Kidney epithelial cell (primary cell): ENCODE measurements at regions not wholly inside any gene's neighbourhood (a gene's known extent, or its start where the extent isn't known, plus 50 kb on each side); places are given as distances from the start of the nearest gene placed in this dataset.
"Not testable (repeated sequence)": the region's sequence is repeated elsewhere in the genome, so short reads cannot be mapped to it uniquely, and the experiment has no call there.

Experiments
- DNase-seq: peaks from one replicate; pipeline ENCODE4 v3.0.0-alpha.2; 2010; ENCODE audit warnings: low read depth
- H3K27me3 ChIP-seq: 2 replicates; pipeline ENCODE4 v1.6.0; 2011; ENCODE audit warnings: low read length; ENCODE audit not compliant: control insufficient read depth, insufficient read depth
- H3K36me3 ChIP-seq: 2 replicates; pipeline ENCODE4 v1.5.1; 2011; ENCODE audit warnings: low read length; ENCODE audit not compliant: control insufficient read depth, insufficient read depth
- H3K4me3 ChIP-seq: 2 replicates; pipeline ENCODE4 v1.5.1; 2011; ENCODE audit warnings: low read depth, mild to moderate bottlenecking, control low read depth, low read length
- CTCF ChIP-seq: IDR thresholded peaks from 2 replicates; pipeline ENCODE4 v1.5.1; 2011; ENCODE audit warnings: mild to moderate bottlenecking, moderate library complexity, low read length, control low read depth, inconsistent platforms; ENCODE audit not compliant: insufficient read depth, poor library complexity, severe bottlenecking

GRCh38 chr12:95380997-95381786 lies 92.8 kb upstream of the METAP2 start:
- DNase-seq: no peak
- H3K4me3 ChIP-seq: no peak overlapping the region
- no peaks in the 10 kb centered on the region for H3K27me3 ChIP-seq
- TF ChIP-seq CTCF: no peak
- no peaks in the 10 kb centered on the region for H3K36me3 ChIP-seq

GRCh38 chr12:95383920-95384319 lies 90.0 kb upstream of the METAP2 start:
- not testable (repeated sequence) for H3K36me3 ChIP-seq, H3K27me3 ChIP-seq, DNase-seq, H3K4me3 ChIP-seq

DNA sequence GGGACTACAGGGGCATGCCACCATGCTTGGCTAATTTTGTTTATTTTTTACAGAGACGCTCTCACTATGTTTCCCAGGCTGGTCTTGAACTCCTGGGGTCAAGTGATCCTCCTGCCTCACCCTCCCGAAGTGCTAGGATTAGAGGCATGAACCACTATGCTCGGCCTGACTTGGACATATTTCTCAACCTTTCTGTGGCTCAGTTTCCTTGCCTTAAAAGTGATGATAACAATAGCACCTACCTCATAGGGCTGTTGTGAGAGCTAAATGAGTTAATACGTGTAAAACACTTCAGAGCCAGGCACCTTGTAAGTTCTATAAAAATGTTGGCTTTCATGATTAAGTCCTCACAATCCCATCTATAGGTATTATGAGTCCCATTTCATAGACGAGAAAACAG lies 89.2 kb upstream of the METAP2 start:
- Histone ChIP-seq H3K4me3 (no peak overlapping the region), H3K27me3 (no peaks in the 10 kb centered on the region), H3K36me3 (no peaks in the 10 kb centered on the region)
- no peak for DNase-seq
- TF ChIP-seq CTCF: no peak

- DNase-seq: no peak
- H3K27me3 ChIP-seq: no peaks in the 10 kb centered on the region
- no peaks in the 10 kb centered on the region for H3K36me3 ChIP-seq
- no peak for TF ChIP-seq CTCF
- H3K4me3 ChIP-seq: no peak overlapping the region
Measured at GRCh38 chr12:95385246-95386035, 88.5 kb upstream of the METAP2 start.

DNA sequence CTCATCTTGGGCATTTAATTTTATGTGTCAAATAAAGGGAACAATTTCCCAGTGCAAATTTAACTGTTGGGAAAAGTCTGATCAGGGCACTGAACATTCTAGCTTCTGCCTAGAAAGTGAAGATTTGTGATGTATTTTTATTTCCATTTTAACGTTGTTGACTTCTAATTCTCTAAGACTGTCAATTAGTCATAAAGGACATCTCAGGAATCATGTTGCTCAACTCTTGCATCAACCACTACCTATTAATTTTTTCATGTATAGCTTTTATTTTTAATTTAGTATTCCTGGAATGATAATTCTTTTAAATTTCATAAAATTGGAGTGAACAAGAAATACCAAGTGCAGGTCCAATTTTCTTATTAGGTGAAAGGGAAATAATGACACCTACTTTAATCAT lies 87.9 kb upstream of the METAP2 start:
- no peaks in the 10 kb centered on the region for H3K36me3 ChIP-seq
- H3K27me3 ChIP-seq: no peaks in the 10 kb centered on the region
- no peak overlapping the region for H3K4me3 ChIP-seq
- DNase-seq: no peak
- TF ChIP-seq CTCF: no peak

DNA sequence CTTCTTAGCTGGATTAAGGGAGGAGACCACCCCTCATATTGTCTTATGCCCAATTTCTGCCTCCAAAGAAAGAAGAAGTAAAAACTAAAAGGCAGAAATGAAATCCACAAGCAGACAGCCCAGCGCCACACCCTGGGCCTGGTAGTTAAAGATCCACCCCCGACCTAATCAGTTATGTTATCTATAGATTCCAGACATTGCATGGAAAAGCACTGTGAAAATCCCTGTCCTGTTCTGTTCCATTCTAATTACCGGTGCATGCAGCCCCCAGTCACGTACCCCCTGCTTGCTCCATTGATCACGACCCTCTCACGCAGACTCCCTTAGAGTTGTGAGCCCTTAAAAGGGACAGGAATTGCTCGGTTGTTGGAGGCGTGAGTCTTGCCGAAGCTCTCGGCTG lies 85.7 kb upstream of the METAP2 start:
- not testable (repeated sequence) for H3K4me3 ChIP-seq, H3K36me3 ChIP-seq, H3K27me3 ChIP-seq, DNase-seq
